HepG2 (cell line): ENCODE measurements at regions not wholly inside any gene's neighbourhood (a gene's known extent, or its start where the extent isn't known, plus 50 kb on each side); places are given as distances from the start of the nearest gene placed in this dataset.
"Not testable (repeated sequence)": the region's sequence is repeated elsewhere in the genome, so short reads cannot be mapped to it uniquely, and the experiment has no call there.

ENCODE experiments used
- ATAC-seq: fragments of 200-7000 bp; cut with Tn5 transposase; 3 replicates; pipeline ENCODE4 v1.9.1; 2020; ENCODE audit warnings: mild to moderate bottlenecking, moderate library complexity
- BruUV-seq: library from RNA; stranded (reverse); fragments of 400-500 nt; replicated peaks from 2 replicates; lab custom pipeline; 2021; lab: Mats Ljungman, UMichigan
- CTCF ChIA-PET: fragments of 300-600 bp; formaldehyde crosslinking; extraction: SDS; loops from one replicate; lab custom pipeline; 2021; ENCODE audit warnings: low total read pairs, inconsistent platforms, low intra/inter-chr PET ratio; lab: Yijun Ruan, JAX
- POLR2A ChIA-PET: fragments of 350-600 bp; sonication (Branson Sonifier 250); formaldehyde crosslinking; loops from one replicate; lab custom pipeline; 2020; ENCODE audit warnings: antibody characterized with exemption, inconsistent platforms; lab: Yijun Ruan, JAX
- DNase-seq: peaks from one replicate; pipeline ENCODE4 v3.0.0-alpha.2; 2015; ENCODE audit warnings: low spot score
- FAIRE-seq: peaks from 3 replicates; lab custom pipeline; 2011; peaks lifted over from hg19 to GRCh38; lab: Jason Lieb, UNC
- H2AFZ ChIP-seq: one replicate; pipeline ENCODE4 v1.6.1; 2011; ENCODE audit warnings: low read length, inconsistent platforms
- H3K27ac ChIP-seq: fragments of 300-600 bp; 3 replicates; pipeline ENCODE4 v1.8.0; 2011; ENCODE audit warnings: mixed run types, mild to moderate bottlenecking, mixed read lengths, low read length, inconsistent platforms; ENCODE audit not compliant: insufficient read depth; ENCODE audit errors: extremely low read length
- H3K27me3 ChIP-seq, 2 experiments: fragments of 200-600 bp in 1 of 2; 2 replicates in 1 of 2; 3 replicates in 1 of 2; pipeline versions ENCODE4 v1.6.0 to v1.8.0; 2011; ENCODE audit warnings: low read length in 2 of 2, mild to moderate bottlenecking in 2 of 2, moderate library complexity in 2 of 2, inconsistent platforms in 1 of 2; ENCODE audit not compliant: insufficient read depth in 2 of 2, control insufficient read depth in 1 of 2
- H3K36me3 ChIP-seq, 2 experiments: fragments of 200-600 bp in 1 of 2; replicated peaks in 1 of 2; 2 replicates in 1 of 2; 3 replicates in 1 of 2; pipeline versions ENCODE4 v1.5.1 to v1.8.0; 2011; ENCODE audit warnings: low read length in 2 of 2, inconsistent platforms in 1 of 2; ENCODE audit not compliant: insufficient read depth in 2 of 2, control insufficient read depth in 1 of 2
- H3K4me1 ChIP-seq: 2 replicates; pipeline ENCODE4 v1.5.1; 2012; ENCODE audit warnings: low read length, inconsistent platforms; ENCODE audit not compliant: insufficient read depth
- H3K4me2 ChIP-seq: 2 replicates; pipeline ENCODE4 v1.6.0; 2011; ENCODE audit warnings: low read depth, low read length, inconsistent platforms
- H3K4me3 ChIP-seq, 3 experiments: fragments of 200-600 bp in 1 of 3; sonication (generic), shearing (Covaris generic) in 1 of 3; replicated peaks in 1 of 3; 2 replicates each; pipeline ENCODE4 v1.5.1; 2011 to 2016; ENCODE audit warnings: low read length in 3 of 3, inconsistent platforms in 2 of 3, low read depth in 2 of 3, mild to moderate bottlenecking in 2 of 3, control low read depth in 1 of 3, mixed read lengths in 1 of 3; ENCODE audit not compliant: insufficient read depth in 1 of 3
- H3K79me2 ChIP-seq: one replicate; pipeline ENCODE4 v1.6.1; 2011; ENCODE audit warnings: low read length, inconsistent platforms; ENCODE audit not compliant: insufficient read depth
- H3K9ac ChIP-seq: 2 replicates; pipeline ENCODE4 v1.6.0; 2011; ENCODE audit warnings: mild to moderate bottlenecking, low read depth, low read length, inconsistent platforms; ENCODE audit not compliant: insufficient read depth
- H3K9me3 ChIP-seq: 2 replicates; pipeline ENCODE4 v1.5.1; 2012; ENCODE audit warnings: mild to moderate bottlenecking, low read length
- H4K20me1 ChIP-seq: 2 replicates; pipeline ENCODE4 v1.6.0; 2011; ENCODE audit warnings: inconsistent platforms, mild to moderate bottlenecking, low read length, moderate library complexity; ENCODE audit not compliant: insufficient read depth
- ARID3A ChIP-seq: IDR thresholded peaks from 2 replicates; pipeline ENCODE4 v1.6.1; 2012; ENCODE audit warnings: low read depth, low read length, improper control_type of control experiment
- DNMT1 ChIP-seq: sonication (generic); formaldehyde crosslinking; IDR thresholded peaks from 2 replicates; pipeline ENCODE4 v1.5.1; 2020; ENCODE audit warnings: mild to moderate bottlenecking, missing genetic modification reagents
- MBD4 ChIP-seq: IDR thresholded peaks from 2 replicates; pipeline ENCODE4 v1.6.1; 2012; ENCODE audit warnings: low read length, inconsistent platforms, borderline replicate concordance
- SNAI1 ChIP-seq: sonication (generic); formaldehyde crosslinking; IDR thresholded peaks from 2 replicates; pipeline ENCODE4 v1.5.0; 2020; ENCODE audit warnings: mild to moderate bottlenecking, missing genetic modification reagents, borderline replicate concordance
- TSC22D2 ChIP-seq: sonication (generic); formaldehyde crosslinking; IDR thresholded peaks from 2 replicates; pipeline ENCODE4 v1.5.1; 2020; ENCODE audit warnings: missing genetic modification reagents, mild to moderate bottlenecking, borderline replicate concordance
- ZNF784 ChIP-seq: sonication (generic); formaldehyde crosslinking; IDR thresholded peaks from 2 replicates; pipeline ENCODE4 v1.5.1; 2020; ENCODE audit warnings: missing genetic modification reagents, mild to moderate bottlenecking, borderline replicate concordance
- ZZZ3 ChIP-seq: sonication (generic); formaldehyde crosslinking; IDR thresholded peaks from 2 replicates; pipeline ENCODE4 v1.4.0; 2020; ENCODE audit warnings: missing genetic modification reagents, mild to moderate bottlenecking, borderline replicate concordance
- WGBS: methylation state at CpG from one replicate; pipeline ENCODE4 v1.1.6; 2017; ENCODE audit warnings: low lambda C conversion rate; 5-methylcytosine and 5-hydroxymethylcytosine counted together
- in situ Hi-C: cut with HindIII; loops from 2 replicates; pipeline ENCODE4 v1.10.0; 2017; ENCODE audit warnings: low pct_unique_long_range_greater_than_20kb; ENCODE audit not compliant: extremely low pct_ligation_motif_present
- intact Hi-C: fragments of 100-400 bp; cut with micrococcal nuclease; formaldehyde crosslinking; loops from one replicate; pipeline ENCODE4 v1.10.0; 2022; ENCODE audit not compliant: unreplicated experiment

- no peak for TF ChIP-seq ZNF784 (CRISPR knock-in tag)
- no peak for TF ChIP-seq MBD4
- TF ChIP-seq ZZZ3 (CRISPR knock-in tag), result no peak
- TF ChIP-seq SNAI1 (CRISPR knock-in tag), result no peak
Observed at GRCh38 chr10:85137253-85137652, 808.9 kb downstream of the CCSER2 start (continued).

GRCh38 chr10:85138046-85138445 lies 809.7 kb downstream of the CCSER2 start:
- 21% methylated on average over 5 of the region's 5 CpGs for WGBS
- no TSS peak for BruUV-seq
- no peak for TF ChIP-seq TSC22D2 (CRISPR knock-in tag)
- no peaks in the 10 kb centered on the region for H4K20me1 ChIP-seq
- DNase-seq (no peak), ATAC-seq (no peak), FAIRE-seq (no peak)
- H3K4me2 ChIP-seq, result no peak overlapping the region
- no peaks in the 10 kb centered on the region for H3K9me3 ChIP-seq
- intact Hi-C loops (no loop called here), in situ Hi-C loops (no loop called here)
- CTCF ChIA-PET, result no interaction called here
- no peaks in the 10 kb centered on the region for H3K4me1 ChIP-seq
- no peaks in the 10 kb centered on the region for H3K79me2 ChIP-seq
- no peak overlapping the region for H2AFZ ChIP-seq
- H3K27me3 ChIP-seq, result no peaks in the 10 kb centered on the region
- no peaks in the 10 kb centered on the region for H3K36me3 ChIP-seq
- no peak overlapping the region for H3K9ac ChIP-seq
- no peak overlapping the region for H3K27ac ChIP-seq
- H3K4me3 ChIP-seq, result no peak overlapping the region
- POLR2A ChIA-PET, result no interaction called here

GRCh38 chr10:85139124-85139523 lies 810.7 kb downstream of the CCSER2 start:
- FAIRE-seq (no peak), DNase-seq (no peak)
- POLR2A ChIA-PET, result no interaction called here

GRCh38 chr10:85141520-85141919 lies 813.1 kb downstream of the CCSER2 start:
- CTCF ChIA-PET, BruUV-seq, H3K9me3 ChIP-seq, H3K79me2 ChIP-seq, H3K4me2 ChIP-seq, H3K27ac ChIP-seq, DNase-seq, H3K4me3 ChIP-seq, H4K20me1 ChIP-seq, H3K27me3 ChIP-seq, H3K4me1 ChIP-seq, H2AFZ ChIP-seq, intact Hi-C loops, H3K9ac ChIP-seq, ATAC-seq, FAIRE-seq, H3K36me3 ChIP-seq, POLR2A ChIA-PET, in situ Hi-C loops: not testable (repeated sequence)
- 86% methylated on average over 16 of the region's 25 CpGs for WGBS

More at GRCh38 chr10:85139124-85139523, 810.7 kb downstream of the CCSER2 start:
- ATAC-seq, result no peak
- H3K9ac ChIP-seq, result no peak overlapping the region
- no peaks in the 10 kb centered on the region for H4K20me1 ChIP-seq
- WGBS, result 13% methylated on average over 5 of the region's 5 CpGs
- no peak overlapping the region for H3K4me2 ChIP-seq
- in situ Hi-C loops, result no loop called here
- CTCF ChIA-PET, result no interaction called here
- H3K4me1 ChIP-seq, result no peaks in the 10 kb centered on the region
- H3K36me3 ChIP-seq, result no peaks in the 10 kb centered on the region
- TF ChIP-seq ARID3A (no peak), DNMT1 (no peak)
- no peaks in the 10 kb centered on the region for H3K79me2 ChIP-seq
- no peaks in the 10 kb centered on the region for H3K9me3 ChIP-seq
- H3K4me3 ChIP-seq, result no peak overlapping the region
- BruUV-seq, result no TSS peak
- H3K27me3 ChIP-seq, result no peaks in the 10 kb centered on the region
- H3K27ac ChIP-seq, result no peak overlapping the region
- no peak overlapping the region for H2AFZ ChIP-seq
- intact Hi-C loops, result no loop called here
